ENCODE measurements at regions not wholly inside any gene's neighbourhood (a gene's known extent, or its start where the extent isn't known, plus 50 kb on each side); places are given as distances from the start of the nearest gene placed in this dataset.

DNA sequence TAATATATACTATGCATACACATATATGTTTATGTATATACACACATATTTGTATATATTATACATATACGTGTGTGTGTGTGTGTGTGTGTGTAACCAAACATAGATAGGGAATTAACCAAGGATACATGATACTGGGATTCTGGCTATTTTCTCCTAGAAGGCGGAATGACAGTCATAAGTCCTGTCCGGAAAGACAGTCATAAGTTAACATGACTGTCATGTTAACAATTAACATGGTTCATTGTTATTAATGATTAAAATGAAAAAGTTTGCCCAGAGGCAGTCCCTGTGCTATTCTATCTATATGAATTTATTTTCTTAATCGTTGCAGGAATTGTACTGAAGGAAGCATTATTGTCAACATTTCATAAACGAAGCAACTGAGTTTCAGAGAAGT, 450.7 kb upstream of the NXPH2 start:
- DNase-seq = no peak
- H3K79me2 ChIP-seq (ENCODE audit: insufficient read depth, low read length) = no peaks in the 10 kb centered on the region
- TF ChIP-seq CTCF (IDR thresholded peaks at IDR 0.05; ENCODE audit: borderline replicate concordance, extremely low read depth, low read length, poor library complexity, severe bottlenecking) (no peak), EZH2 (IDR thresholded peaks at IDR 0.05; ENCODE audit: borderline replicate concordance, low read depth, low read length, severe bottlenecking) (no peak)
- no peak overlapping the region for H3K4me2 ChIP-seq (ENCODE audit: insufficient read depth, low read length)
- H3K4me1 ChIP-seq (ENCODE audit: insufficient read depth, low read length) = no peaks in the 10 kb centered on the region
- H3K27ac ChIP-seq (ENCODE audit: low read length) = no peak overlapping the region
- ATAC-seq (ENCODE audit: insufficient read depth, low read depth) = no peak
- H3K4me3 ChIP-seq (ENCODE audit: low read depth in 1 of 2, low read length in 2 of 2) = no peak overlapping the region
- no peaks in the 10 kb centered on the region for H3K9me3 ChIP-seq (ENCODE audit: insufficient read depth, low read length, severe bottlenecking)
- H3K36me3 ChIP-seq (ENCODE audit: insufficient read depth, low read length) = no peaks in the 10 kb centered on the region
- H3K27me3 ChIP-seq (ENCODE audit: insufficient read depth, low read length, poor library complexity) = no peaks in the 10 kb centered on the region
- H2AFZ ChIP-seq (ENCODE audit: low read depth, low read length) = no peak overlapping the region
- no peak overlapping the region for H3K9ac ChIP-seq (ENCODE audit: low read depth, low read length)
- H4K20me1 ChIP-seq (ENCODE audit: insufficient read depth, low read length) = no peaks in the 10 kb centered on the region

GRCh38 chr2:139228276-139228675, 448.1 kb upstream of the NXPH2 start:
- ATAC-seq (ENCODE audit: insufficient read depth, low read depth) = no peak
- TF ChIP-seq EZH2 (IDR thresholded peaks at IDR 0.05; ENCODE audit: borderline replicate concordance, low read depth, low read length, severe bottlenecking) (no peak), CTCF (IDR thresholded peaks at IDR 0.05; ENCODE audit: borderline replicate concordance, extremely low read depth, low read length, poor library complexity, severe bottlenecking) (no peak)
- Histone ChIP-seq H3K36me3 (ENCODE audit: insufficient read depth, low read length) (no peaks in the 10 kb centered on the region), H3K4me3 (ENCODE audit: low read depth in 1 of 2, low read length in 2 of 2) (no peak overlapping the region), H3K4me2 (ENCODE audit: insufficient read depth, low read length) (no peak overlapping the region), H3K9me3 (ENCODE audit: insufficient read depth, low read length, severe bottlenecking) (no peaks in the 10 kb centered on the region), H3K9ac (ENCODE audit: low read depth, low read length) (no peak overlapping the region), H3K79me2 (ENCODE audit: insufficient read depth, low read length) (no peaks in the 10 kb centered on the region), H3K4me1 (ENCODE audit: insufficient read depth, low read length) (no peaks in the 10 kb centered on the region), H4K20me1 (ENCODE audit: insufficient read depth, low read length) (no peaks in the 10 kb centered on the region), H3K27me3 (ENCODE audit: insufficient read depth, low read length, poor library complexity) (no peaks in the 10 kb centered on the region), H3K27ac (ENCODE audit: low read length) (no peak overlapping the region), H2AFZ (ENCODE audit: low read depth, low read length) (no peak overlapping the region)
- no peak for DNase-seq

DNA sequence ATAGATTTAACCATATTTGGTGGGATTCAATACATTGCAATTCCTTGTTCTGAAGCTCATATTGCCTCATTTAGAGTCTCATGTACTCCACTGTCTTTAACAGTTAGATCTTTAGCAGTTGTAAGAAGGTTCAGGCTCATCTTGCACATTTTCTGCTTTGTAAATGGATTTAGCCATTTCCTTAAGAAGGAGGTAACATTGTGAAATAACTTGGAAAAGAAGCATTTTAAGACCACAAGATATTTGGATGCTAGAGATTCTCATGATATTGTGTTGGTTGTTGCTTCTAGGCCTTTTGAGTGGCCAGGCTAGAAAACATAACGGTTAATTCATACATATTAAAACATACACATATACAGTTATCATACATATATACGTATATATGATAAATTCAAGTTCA, 445.8 kb upstream of the NXPH2 start:
- Histone ChIP-seq H2AFZ (ENCODE audit: low read depth, low read length) (no peak overlapping the region), H3K9me3 (ENCODE audit: insufficient read depth, low read length, severe bottlenecking) (no peaks in the 10 kb centered on the region), H3K4me2 (ENCODE audit: insufficient read depth, low read length) (no peak overlapping the region), H3K79me2 (ENCODE audit: insufficient read depth, low read length) (no peaks in the 10 kb centered on the region), H3K4me3 (ENCODE audit: low read depth in 1 of 2, low read length in 2 of 2) (no peak overlapping the region), H3K9ac (ENCODE audit: low read depth, low read length) (no peak overlapping the region), H3K4me1 (ENCODE audit: insufficient read depth, low read length) (no peaks in the 10 kb centered on the region), H3K27me3 (ENCODE audit: insufficient read depth, low read length, poor library complexity) (no peaks in the 10 kb centered on the region), H3K27ac (ENCODE audit: low read length) (no peak overlapping the region), H3K36me3 (ENCODE audit: insufficient read depth, low read length) (no peaks in the 10 kb centered on the region), H4K20me1 (ENCODE audit: insufficient read depth, low read length) (no peaks in the 10 kb centered on the region)
- DNase-seq (no peak), ATAC-seq (ENCODE audit: insufficient read depth, low read depth) (no peak)
- TF ChIP-seq EZH2 (IDR thresholded peaks at IDR 0.05; ENCODE audit: borderline replicate concordance, low read depth, low read length, severe bottlenecking) (no peak), CTCF (IDR thresholded peaks at IDR 0.05; ENCODE audit: borderline replicate concordance, extremely low read depth, low read length, poor library complexity, severe bottlenecking) (no peak)

DNA sequence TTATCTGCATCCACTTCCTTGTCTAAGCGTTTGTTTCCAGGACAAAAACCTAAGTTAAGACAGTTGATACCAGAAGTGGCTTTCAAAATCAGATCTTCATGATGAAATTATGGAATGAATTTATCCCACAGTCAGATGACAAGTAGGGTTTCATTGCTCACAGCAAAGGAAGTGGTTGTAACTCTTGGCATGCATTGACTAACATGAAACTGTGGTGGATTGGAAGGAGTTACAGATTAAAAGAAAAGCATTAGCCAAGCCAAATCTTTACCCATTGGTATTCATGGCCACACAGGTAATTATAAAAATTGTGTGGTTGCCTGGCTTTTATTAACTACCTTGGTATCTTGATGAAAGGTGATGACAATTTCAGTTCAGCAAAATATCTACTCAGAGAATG, 438.0 kb upstream of the NXPH2 start:
- Histone ChIP-seq H3K27ac (ENCODE audit: low read length) (no peak overlapping the region), H2AFZ (ENCODE audit: low read depth, low read length) (no peak overlapping the region), H3K4me1 (ENCODE audit: insufficient read depth, low read length) (no peaks in the 10 kb centered on the region), H3K27me3 (ENCODE audit: insufficient read depth, low read length, poor library complexity) (no peaks in the 10 kb centered on the region), H3K36me3 (ENCODE audit: insufficient read depth, low read length) (no peaks in the 10 kb centered on the region), H3K9me3 (ENCODE audit: insufficient read depth, low read length, severe bottlenecking) (no peaks in the 10 kb centered on the region), H3K9ac (ENCODE audit: low read depth, low read length) (no peak overlapping the region), H3K4me3 (ENCODE audit: low read depth in 1 of 2, low read length in 2 of 2) (no peak overlapping the region), H3K4me2 (ENCODE audit: insufficient read depth, low read length) (no peak overlapping the region), H3K79me2 (ENCODE audit: insufficient read depth, low read length) (no peaks in the 10 kb centered on the region), H4K20me1 (ENCODE audit: insufficient read depth, low read length) (no peaks in the 10 kb centered on the region)
- TF ChIP-seq EZH2 (IDR thresholded peaks at IDR 0.05; ENCODE audit: borderline replicate concordance, low read depth, low read length, severe bottlenecking) (no peak), CTCF (IDR thresholded peaks at IDR 0.05; ENCODE audit: borderline replicate concordance, extremely low read depth, low read length, poor library complexity, severe bottlenecking) (no peak)
- ATAC-seq (ENCODE audit: insufficient read depth, low read depth) (no peak), DNase-seq (no peak)

Measured in DND-41 (cell line).